ENCODE measurements at regions not wholly inside any gene's neighbourhood (a gene's known extent, or its start where the extent isn't known, plus 50 kb on each side); places are given as distances from the start of the nearest gene placed in this dataset.

GRCh38 chr6:120248451-120248850, 898.9 kb upstream of the MAN1A1 start:
- BruUV-seq (replicated peaks), result no TSS peak
- no peak overlapping the region for H2BK120ac ChIP-seq (ENCODE audit: low read depth, low read length)

More at GRCh38 chr6:120248451-120248850, 898.9 kb upstream of the MAN1A1 start:
- no peaks in the 10 kb centered on the region for H4K20me1 ChIP-seq (ENCODE audit: insufficient read depth, low read length)
- no peak overlapping the region for H2AFZ ChIP-seq (replicated peaks; ENCODE audit: low read length, poor library complexity)
- H2AK9ac ChIP-seq (replicated peaks; ENCODE audit: low read depth, low read length, poor library complexity), result no peak overlapping the region
- H3K79me1 ChIP-seq (ENCODE audit: low read depth in 1 of 2, low read length in 2 of 2), result no peaks in the 10 kb centered on the region
- H3K14ac ChIP-seq (replicated peaks; ENCODE audit: low read depth, low read length), result no peak overlapping the region
- DNase-seq (no peak), ATAC-seq (ENCODE audit: low read depth) (no peak)
- H3K23ac ChIP-seq (ENCODE audit: low read depth, low read length), result no peak overlapping the region
- H2AK5ac ChIP-seq (ENCODE audit: low read depth, low read length), result no peak overlapping the region
- POLR2A ChIA-PET (ENCODE audit: unreplicated experiment), result no interaction called here
- H3K27me3 ChIP-seq (ENCODE audit: control insufficient read depth, insufficient read depth, low read length), result no peaks in the 10 kb centered on the region
- no peak overlapping the region for H2BK20ac ChIP-seq (ENCODE audit: low read depth, low read length)
- no peak overlapping the region for H2BK5ac ChIP-seq (ENCODE audit: low read depth, low read length, poor library complexity, severe bottlenecking)
- H2BK15ac ChIP-seq (ENCODE audit: low read depth, low read length), result no peak overlapping the region
- H3K4me1 ChIP-seq (ENCODE audit: control insufficient read depth, insufficient read depth, low read length), result no peaks in the 10 kb centered on the region
- no peak overlapping the region for H3K4me3 ChIP-seq (ENCODE audit: insufficient read depth, low read depth, low read length)
- intact Hi-C loops (cut with micrococcal nuclease) (no loop called here), in situ Hi-C loops (cut with MboI; ENCODE audit: low sequenced_read_pairs) (no loop called here), dilution Hi-C loops (cut with HindIII; ENCODE audit: low sequenced_read_pairs, unreplicated experiment) (no loop called here)
- 0 out of 2 replicates have a peak, but pooled peaks cover 2% of the 10 kb centered on the region for H3K9me3 ChIP-seq (ENCODE audit: control insufficient read depth, insufficient read depth, low read length)
- H3K36me3 ChIP-seq (ENCODE audit: control insufficient read depth, insufficient read depth, low read length), result no peaks in the 10 kb centered on the region
- H3K27ac ChIP-seq (ENCODE audit: insufficient read depth, low read length), result no peak overlapping the region
- no peak overlapping the region for H3K56ac ChIP-seq (ENCODE audit: extremely low read depth, insufficient read depth, low read length)
- no peak overlapping the region for H4K8ac ChIP-seq (ENCODE audit: low read depth in 2 of 2, low read length in 2 of 2)
- no peak overlapping the region for H4K91ac ChIP-seq (ENCODE audit: insufficient read depth, low read depth, low read length)
- CTCF ChIA-PET, result interaction anchor here (0.6 kb wide), 1 partner anchor 455 kb away, joined by 3 read pairs; no protein-coding TSS in a partner anchor
- H3K4ac ChIP-seq (ENCODE audit: low read depth, low read length), result no peak overlapping the region
- H3K9ac ChIP-seq (ENCODE audit: low read depth, low read length), result no peak overlapping the region
- no peak overlapping the region for H3K18ac ChIP-seq (ENCODE audit: low read depth, low read length)
- no peak overlapping the region for H3K4me2 ChIP-seq (ENCODE audit: low read depth, low read length)
- WGBS, 2 experiments (ENCODE audit: extremely low coverage in 2 of 2, insufficient read length in 1 of 2), result no CpG with 5 or more reads among the region's 3 CpGs
- no peak overlapping the region for H4K5ac ChIP-seq (ENCODE audit: low read depth, low read length)
- H3K9me1 ChIP-seq (ENCODE audit: insufficient read depth, low read length), result no peaks in the 10 kb centered on the region
- TF ChIP-seq, protein P1, sequence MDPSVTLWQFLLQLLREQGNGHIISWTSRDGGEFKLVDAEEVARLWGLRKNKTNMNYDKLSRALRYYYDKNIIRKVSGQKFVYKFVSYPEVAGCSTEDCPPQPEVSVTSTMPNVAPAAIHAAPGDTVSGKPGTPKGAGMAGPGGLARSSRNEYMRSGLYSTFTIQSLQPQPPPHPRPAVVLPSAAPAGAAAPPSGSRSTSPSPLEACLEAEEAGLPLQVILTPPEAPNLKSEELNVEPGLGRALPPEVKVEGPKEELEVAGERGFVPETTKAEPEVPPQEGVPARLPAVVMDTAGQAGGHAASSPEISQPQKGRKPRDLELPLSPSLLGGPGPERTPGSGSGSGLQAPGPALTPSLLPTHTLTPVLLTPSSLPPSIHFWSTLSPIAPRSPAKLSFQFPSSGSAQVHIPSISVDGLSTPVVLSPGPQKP (IDR thresholded peaks at IDR 0.05; ENCODE audit: borderline replicate concordance, low read depth, low read length), result no peak
- TF ChIP-seq MAZ (IDR thresholded peaks at IDR 0.05; ENCODE audit: borderline replicate concordance, low read depth, low read length) (no peak), FOS (IDR thresholded peaks at IDR 0.05; ENCODE audit: low read depth, low read length) (no peak), RFX5 (IDR thresholded peaks at IDR 0.05; ENCODE audit: low read depth, low read length) (no peak), MXI1 (IDR thresholded peaks at IDR 0.05; ENCODE audit: borderline replicate concordance, low read depth, low read length) (no peak), MAFK (IDR thresholded peaks at IDR 0.05; ENCODE audit: low read depth, low read length) (no peak), CEBPB (IDR thresholded peaks at IDR 0.05; ENCODE audit: low read depth, low read length) (no peak), NFE2L2 (IDR thresholded peaks at IDR 0.05; ENCODE audit: low read depth, low read length) (no peak), BHLHE40 (IDR thresholded peaks at IDR 0.05; ENCODE audit: low read depth, low read length) (no peak), RCOR1 (IDR thresholded peaks at IDR 0.05; ENCODE audit: insufficient replicate concordance, low read length) (no peak), RAD21 (IDR thresholded peaks at IDR 0.05; ENCODE audit: low read length) (no peak)
- TF ChIP-seq, protein P2, sequence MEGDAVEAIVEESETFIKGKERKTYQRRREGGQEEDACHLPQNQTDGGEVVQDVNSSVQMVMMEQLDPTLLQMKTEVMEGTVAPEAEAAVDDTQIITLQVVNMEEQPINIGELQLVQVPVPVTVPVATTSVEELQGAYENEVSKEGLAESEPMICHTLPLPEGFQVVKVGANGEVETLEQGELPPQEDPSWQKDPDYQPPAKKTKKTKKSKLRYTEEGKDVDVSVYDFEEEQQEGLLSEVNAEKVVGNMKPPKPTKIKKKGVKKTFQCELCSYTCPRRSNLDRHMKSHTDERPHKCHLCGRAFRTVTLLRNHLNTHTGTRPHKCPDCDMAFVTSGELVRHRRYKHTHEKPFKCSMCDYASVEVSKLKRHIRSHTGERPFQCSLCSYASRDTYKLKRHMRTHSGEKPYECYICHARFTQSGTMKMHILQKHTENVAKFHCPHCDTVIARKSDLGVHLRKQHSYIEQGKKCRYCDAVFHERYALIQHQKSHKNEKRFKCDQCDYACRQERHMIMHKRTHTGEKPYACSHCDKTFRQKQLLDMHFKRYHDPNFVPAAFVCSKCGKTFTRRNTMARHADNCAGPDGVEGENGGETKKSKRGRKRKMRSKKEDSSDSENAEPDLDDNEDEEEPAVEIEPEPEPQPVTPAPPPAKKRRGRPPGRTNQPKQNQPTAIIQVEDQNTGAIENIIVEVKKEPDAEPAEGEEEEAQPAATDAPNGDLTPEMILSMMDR (conservative IDR thresholded peaks at IDR 0.05; ENCODE audit: low read depth, low read length), result no peak
- TF ChIP-seq, protein P3, sequence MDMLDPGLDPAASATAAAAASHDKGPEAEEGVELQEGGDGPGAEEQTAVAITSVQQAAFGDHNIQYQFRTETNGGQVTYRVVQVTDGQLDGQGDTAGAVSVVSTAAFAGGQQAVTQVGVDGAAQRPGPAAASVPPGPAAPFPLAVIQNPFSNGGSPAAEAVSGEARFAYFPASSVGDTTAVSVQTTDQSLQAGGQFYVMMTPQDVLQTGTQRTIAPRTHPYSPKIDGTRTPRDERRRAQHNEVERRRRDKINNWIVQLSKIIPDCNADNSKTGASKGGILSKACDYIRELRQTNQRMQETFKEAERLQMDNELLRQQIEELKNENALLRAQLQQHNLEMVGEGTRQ (IDR thresholded peaks at IDR 0.05; ENCODE audit: low read depth, low read length), result no peak

All from IMR-90 (cell line).